K562 (cell line): ENCODE measurements at regions not wholly inside any gene's neighbourhood (a gene's known extent, or its start where the extent isn't known, plus 50 kb on each side); places are given as distances from the start of the nearest gene placed in this dataset.

Experiments
- ATAC-seq: fragments of 200-7000 bp; cut with Tn5 transposase; 3 replicates; pipeline ENCODE4 v1.9.1; 2020; ENCODE audit warnings: moderate library complexity
- BruUV-seq: library from RNA; stranded (reverse); fragments of 400-500 nt; replicated peaks from 2 replicates; lab custom pipeline; 2021; lab: Mats Ljungman, UMichigan
- CTCF ChIA-PET: fragments of 300-600 bp; formaldehyde crosslinking; extraction: SDS; loops from one replicate; lab custom pipeline; 2021; ENCODE audit warnings: low intra/inter-chr PET ratio; lab: Yijun Ruan, JAX
- POLR2A ChIA-PET: fragments of 300-600, 350-650 bp; sonication (Branson Sonifier 250); formaldehyde crosslinking; extraction: SDS; loops from one replicate; lab custom pipeline; 2021; ENCODE audit warnings: antibody characterized with exemption, inconsistent platforms; lab: Yijun Ruan, JAX
- DNase-seq, 4 experiments: peaks; one replicate each; pipeline versions ENCODE4 v3.0.0 to v3.0.0-alpha.2; 2011 to 2018; ENCODE audit warnings: low spot score in 3 of 4, mixed read lengths in 3 of 4; ENCODE audit errors: extremely low read depth in 1 of 4
- FAIRE-seq: peaks from 2 replicates; lab custom pipeline; 2011; peaks lifted over from hg19 to GRCh38; lab: Jason Lieb, UNC
- H2AFZ ChIP-seq: 2 replicates; pipeline ENCODE4 v1.6.0; 2011; ENCODE audit warnings: low read depth, low read length, control low read depth, inconsistent platforms
- H3K27ac ChIP-seq: fragments of 200-600 bp; 3 replicates; pipeline ENCODE4 v1.8.0; 2011; ENCODE audit warnings: low read depth, mild to moderate bottlenecking, control low read depth, inconsistent platforms, low read length, moderate library complexity, mixed read lengths; ENCODE audit errors: extremely low read depth
- H3K27me3 ChIP-seq, 2 experiments: fragments of 300-600 bp in 1 of 2; 2 replicates in 1 of 2; 3 replicates in 1 of 2; pipeline versions ENCODE4 v1.6.0 to v1.8.0; 2011; ENCODE audit warnings: inconsistent platforms in 2 of 2, low read length in 2 of 2, mild to moderate bottlenecking in 1 of 2, mixed read lengths in 1 of 2, moderate library complexity in 1 of 2; ENCODE audit not compliant: control insufficient read depth in 2 of 2, insufficient read depth in 2 of 2
- H3K36me3 ChIP-seq: fragments of 300-600 bp; 3 replicates; pipeline ENCODE4 v1.8.0; 2011; ENCODE audit warnings: mild to moderate bottlenecking, low read length, inconsistent platforms; ENCODE audit not compliant: control insufficient read depth, insufficient read depth
- H3K4me1 ChIP-seq, 2 experiments: fragments of 200-600 bp in 1 of 2; replicated peaks in 1 of 2; 2 replicates in 1 of 2; 3 replicates in 1 of 2; pipeline versions ENCODE4 v1.5.1 to v1.8.0; 2011; ENCODE audit warnings: inconsistent platforms in 2 of 2, low read length in 2 of 2, mild to moderate bottlenecking in 1 of 2, mixed read lengths in 1 of 2, moderate library complexity in 1 of 2; ENCODE audit not compliant: control insufficient read depth in 2 of 2, insufficient read depth in 2 of 2
- H3K4me2 ChIP-seq: 2 replicates; pipeline ENCODE4 v1.6.1; 2011; ENCODE audit warnings: low read length, control low read depth, inconsistent platforms, mixed read lengths; ENCODE audit not compliant: insufficient read depth
- H3K4me3 ChIP-seq: fragments of 200-600 bp; sonication (generic), shearing (Covaris generic); 2 replicates; pipeline ENCODE4 v1.5.1; 2016; ENCODE audit warnings: control low read depth, inconsistent platforms
- H3K79me2 ChIP-seq: fragments of 200-600 bp; 3 replicates; pipeline ENCODE4 v1.8.0; 2011; ENCODE audit warnings: low read length, inconsistent platforms; ENCODE audit not compliant: control insufficient read depth, insufficient read depth
- H3K9ac ChIP-seq, 2 experiments: 2 replicates each; pipeline versions ENCODE4 v1.6.0 to v1.6.1; 2011; ENCODE audit warnings: low read depth in 2 of 2, low read length in 2 of 2, control low read depth in 1 of 2, inconsistent platforms in 1 of 2, mild to moderate bottlenecking in 1 of 2, mixed read lengths in 1 of 2; ENCODE audit not compliant: insufficient read depth in 1 of 2
- H3K9me1 ChIP-seq: one replicate; pipeline ENCODE4 v1.6.0; 2011; ENCODE audit warnings: inconsistent platforms, mild to moderate bottlenecking, low read length, moderate library complexity; ENCODE audit not compliant: control insufficient read depth, insufficient read depth
- H3K9me3 ChIP-seq: replicated peaks from 2 replicates; pipeline ENCODE4 v1.5.1; 2011; ENCODE audit warnings: low read depth, low read length, inconsistent platforms; ENCODE audit not compliant: control insufficient read depth, insufficient read depth
- H4K20me1 ChIP-seq: replicated peaks from 2 replicates; pipeline ENCODE4 v1.6.1; 2011; ENCODE audit warnings: low read length, inconsistent platforms, mixed read lengths; ENCODE audit not compliant: control insufficient read depth, insufficient read depth
- CEBPG ChIP-seq, 3 experiments: fragments of 200-800 bp in 1 of 3; sonication (Bioruptor generic) in 1 of 3; sonication (generic) in 1 of 3; formaldehyde crosslinking in 1 of 3; IDR thresholded peaks in 2 of 3; conservative IDR thresholded peaks in 1 of 3; 2 replicates each; pipeline versions ENCODE4 v1.6.1 to v1.8.0; 2016 to 2022; ENCODE audit warnings: missing compliant biosample characterization in 2 of 3, missing genetic modification characterization in 2 of 3, mild to moderate bottlenecking in 1 of 3, missing genetic modification reagents in 1 of 3
- E2F3 ChIP-seq: fragments of 250-450 bp; sonication (Bioruptor Pico); IDR thresholded peaks from 2 replicates; pipeline ENCODE4 v1.4.0; 2020; ENCODE audit warnings: mild to moderate bottlenecking
- GATAD2B ChIP-seq: fragments of 450-650 bp; IDR thresholded peaks from 2 replicates; pipeline ENCODE4 v1.6.1; 2017; ENCODE audit warnings: mild to moderate bottlenecking, borderline replicate concordance
- MEIS2 ChIP-seq: fragments of 450-650 bp; IDR thresholded peaks from 2 replicates; pipeline ENCODE4 v1.6.1; 2014; ENCODE audit warnings: mild to moderate bottlenecking; ENCODE audit not compliant: partially characterized antibody
- PTRF ChIP-seq: fragments of 450-650 bp; IDR thresholded peaks from 2 replicates; pipeline ENCODE4 v1.6.1; 2016; ENCODE audit warnings: mild to moderate bottlenecking, missing genetic modification characterization, missing compliant biosample characterization
- WHSC1 ChIP-seq: IDR thresholded peaks from one replicate; pipeline ENCODE4 v1.6.1; 2012; ENCODE audit warnings: low read length, control low read depth, inconsistent platforms
- ZNF717 ChIP-seq: fragments of 250-450 bp; sonication (Bioruptor Pico); IDR thresholded peaks from 2 replicates; pipeline ENCODE4 v1.5.0; 2021
- whole genome bisulfite sequencing: fragments of 100-300 bp; shearing (Covaris generic); methylation state at CpG from one replicate; pipeline ENCODE4 v1.1.6; 2016; ENCODE audit warnings: low coverage, mixed read lengths; ENCODE audit not compliant: insufficient coverage; ENCODE audit errors: missing lambda C conversion rate; 5-methylcytosine and 5-hydroxymethylcytosine counted together
- in situ Hi-C: fragments of 300-500 bp; cut with MboI; formaldehyde crosslinking; loops from 4 replicates; pipeline ENCODE4 v1.15.0; 2018; ENCODE audit warnings: inconsistent platforms, mixed read lengths
- intact Hi-C: fragments of 100-400 bp; cut with micrococcal nuclease; formaldehyde crosslinking; loops from 2 replicates; pipeline ENCODE4 v1.14.2; 2022
- TF ChIP-seq, protein P1 (sequence below): fragments of 450-650 bp; IDR thresholded peaks from 2 replicates; pipeline ENCODE4 v1.6.1; 2016
- TF ChIP-seq, protein P2 (sequence below): sonication (generic); formaldehyde crosslinking; IDR thresholded peaks from 2 replicates; pipeline ENCODE4 v1.8.0; 2022; ENCODE audit warnings: mild to moderate bottlenecking, missing genetic modification reagents

DNA sequence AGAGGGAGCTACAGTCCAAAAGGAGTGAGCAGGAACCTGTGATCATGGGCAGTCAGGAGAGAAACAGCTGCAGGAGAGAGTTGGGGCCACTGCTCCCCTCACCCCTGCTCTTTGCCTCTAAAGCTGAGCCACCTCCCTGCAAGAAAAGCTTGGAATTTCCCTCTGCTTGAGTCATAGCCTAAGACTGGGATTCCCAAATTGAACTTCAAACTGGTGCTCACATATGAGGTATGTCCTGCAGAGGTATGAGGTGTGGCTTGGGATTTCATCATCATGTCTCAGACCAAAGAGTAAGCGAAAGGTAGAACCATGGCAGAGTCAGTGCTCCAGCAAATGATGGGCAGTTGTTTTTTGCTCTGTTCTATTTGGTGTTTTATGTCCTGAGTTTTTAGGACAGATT is 237.1 kb upstream of the NRP1 start:
- WGBS: 0% methylated on average over 1 of the region's 1 CpG
- Histone ChIP-seq H3K4me1 (no peaks in the 10 kb centered on the region), H2AFZ (no peak overlapping the region), H3K4me2 (no peak overlapping the region), H4K20me1 (no peaks in the 10 kb centered on the region), H3K27me3 (no peaks in the 10 kb centered on the region), H3K9me3 (no peaks in the 10 kb centered on the region), H3K9me1 (no peaks in the 10 kb centered on the region), H3K9ac (no peak overlapping the region), H3K36me3 (no peaks in the 10 kb centered on the region), H3K79me2 (no peaks in the 10 kb centered on the region), H3K27ac (no peak overlapping the region), H3K4me3 (no peak overlapping the region)
- in situ Hi-C loops: no loop called here
- DNase-seq (no peak), ATAC-seq (no peak), FAIRE-seq (no peak)
- ChIA-PET CTCF (no interaction called here), POLR2A (no interaction called here)
- BruUV-seq: no TSS peak
- TF ChIP-seq WHSC1: no peak
- TF ChIP-seq, protein P1, sequence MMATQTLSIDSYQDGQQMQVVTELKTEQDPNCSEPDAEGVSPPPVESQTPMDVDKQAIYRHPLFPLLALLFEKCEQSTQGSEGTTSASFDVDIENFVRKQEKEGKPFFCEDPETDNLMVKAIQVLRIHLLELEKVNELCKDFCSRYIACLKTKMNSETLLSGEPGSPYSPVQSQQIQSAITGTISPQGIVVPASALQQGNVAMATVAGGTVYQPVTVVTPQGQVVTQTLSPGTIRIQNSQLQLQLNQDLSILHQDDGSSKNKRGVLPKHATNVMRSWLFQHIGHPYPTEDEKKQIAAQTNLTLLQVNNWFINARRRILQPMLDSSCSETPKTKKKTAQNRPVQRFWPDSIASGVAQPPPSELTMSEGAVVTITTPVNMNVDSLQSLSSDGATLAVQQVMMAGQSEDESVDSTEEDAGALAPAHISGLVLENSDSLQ: no peak
- no peak for TF ChIP-seq MEIS2
- no peak for TF ChIP-seq PTRF (tag)
- intact Hi-C loops: no loop called here

DNA sequence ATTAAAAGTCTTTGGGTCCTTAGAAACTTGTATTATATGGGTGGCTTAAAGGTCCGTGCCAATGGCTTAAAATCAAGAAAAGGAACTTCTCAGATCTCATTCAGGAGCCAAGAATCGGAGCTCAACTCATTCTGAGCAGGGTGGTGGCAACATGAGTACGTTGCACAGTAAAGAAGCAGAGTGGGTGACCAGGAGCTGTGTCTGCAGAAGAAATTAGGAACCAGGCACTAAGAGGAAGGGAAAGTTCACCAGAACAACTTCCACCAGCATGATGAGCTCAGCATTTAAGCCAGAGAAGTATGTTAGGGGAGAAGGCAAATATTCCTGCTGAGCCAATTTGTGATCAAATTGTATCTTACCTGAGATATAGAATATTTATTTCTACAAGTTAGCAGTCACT is 236.0 kb upstream of the NRP1 start:
- FAIRE-seq: no peak
- BruUV-seq: no TSS peak

More for the DNA sequence above, 236.0 kb upstream of the NRP1 start:
- H2AFZ ChIP-seq: no peak overlapping the region
- H3K4me1 ChIP-seq: no peaks in the 10 kb centered on the region; a peak in 2 of 5 replicates
- no peaks in the 10 kb centered on the region for H3K9me3 ChIP-seq
- no peaks in the 10 kb centered on the region for H4K20me1 ChIP-seq
- POLR2A ChIA-PET: no interaction called here
- H3K27ac ChIP-seq: no peak overlapping the region
- no peak overlapping the region for H3K4me2 ChIP-seq
- TF ChIP-seq GATAD2B (no peak), E2F3 (no peak), CEBPG (CRISPR knock-in tag; IDR thresholded peaks at IDR 0.05) (no peak), CEBPG (tag; conservative IDR thresholded peaks at IDR 0.05 in 1 of 2, IDR thresholded peaks at IDR 0.05 in 1 of 2) (no peak), ZNF717 (CRISPR knock-in tag) (no peak)
- TF ChIP-seq, protein P2, sequence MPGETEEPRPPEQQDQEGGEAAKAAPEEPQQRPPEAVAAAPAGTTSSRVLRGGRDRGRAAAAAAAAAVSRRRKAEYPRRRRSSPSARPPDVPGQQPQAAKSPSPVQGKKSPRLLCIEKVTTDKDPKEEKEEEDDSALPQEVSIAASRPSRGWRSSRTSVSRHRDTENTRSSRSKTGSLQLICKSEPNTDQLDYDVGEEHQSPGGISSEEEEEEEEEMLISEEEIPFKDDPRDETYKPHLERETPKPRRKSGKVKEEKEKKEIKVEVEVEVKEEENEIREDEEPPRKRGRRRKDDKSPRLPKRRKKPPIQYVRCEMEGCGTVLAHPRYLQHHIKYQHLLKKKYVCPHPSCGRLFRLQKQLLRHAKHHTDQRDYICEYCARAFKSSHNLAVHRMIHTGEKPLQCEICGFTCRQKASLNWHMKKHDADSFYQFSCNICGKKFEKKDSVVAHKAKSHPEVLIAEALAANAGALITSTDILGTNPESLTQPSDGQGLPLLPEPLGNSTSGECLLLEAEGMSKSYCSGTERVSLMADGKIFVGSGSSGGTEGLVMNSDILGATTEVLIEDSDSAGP: no peak
- ATAC-seq (no peak), DNase-seq (no peak)
- in situ Hi-C loops: no loop called here
- CTCF ChIA-PET: no interaction called here
- no peak overlapping the region for H3K9ac ChIP-seq
- H3K9me1 ChIP-seq: no peaks in the 10 kb centered on the region
- no peaks in the 10 kb centered on the region for H3K79me2 ChIP-seq
- H3K27me3 ChIP-seq: no peaks in the 10 kb centered on the region
- no peaks in the 10 kb centered on the region for H3K36me3 ChIP-seq
- H3K4me3 ChIP-seq: no peak overlapping the region
- 3% methylated on average over 3 of the region's 3 CpGs for WGBS
- intact Hi-C loops: no loop called here
